ENCODE measurements at regions not wholly inside any gene's neighbourhood (a gene's known extent, or its start where the extent isn't known, plus 50 kb on each side); places are given as distances from the start of the nearest gene placed in this dataset.

DNA sequence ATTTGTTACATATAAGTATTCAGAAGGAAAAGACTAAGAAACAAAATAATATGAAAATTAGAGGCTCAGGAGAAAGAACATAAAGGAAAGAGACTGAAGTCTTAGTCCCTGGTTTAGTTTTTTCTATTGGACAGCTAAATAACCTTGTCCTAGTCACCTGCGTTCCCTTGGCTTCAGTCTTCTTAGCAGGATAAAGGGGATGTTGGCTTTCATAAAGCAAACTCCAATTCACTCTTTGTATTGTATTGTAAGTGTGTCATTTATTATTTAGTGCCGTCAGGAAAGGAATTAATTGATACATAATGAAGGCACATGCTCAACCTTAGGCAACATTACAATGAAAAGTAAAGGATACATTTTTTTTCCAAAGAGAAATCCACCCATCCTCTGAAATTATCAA is 190.3 kb upstream of the PPFIA2 start (continued):
- TF ChIP-seq ZFP36 (IDR thresholded peaks at IDR 0.05; ENCODE audit: low read depth, low read length, partially characterized antibody) = no peak
- TF ChIP-seq CBX2 (IDR thresholded peaks at IDR 0.05; ENCODE audit: insufficient read depth, low read length, poor library complexity, severe bottlenecking) = no peak
- TF ChIP-seq SRSF1 (IDR thresholded peaks at IDR 0.05; ENCODE audit: low read depth, low read length) = no peak
- no peak for TF ChIP-seq ZNF282 (CRISPR knock-in tag; IDR thresholded peaks at IDR 0.05)
- TF ChIP-seq, protein P1, sequence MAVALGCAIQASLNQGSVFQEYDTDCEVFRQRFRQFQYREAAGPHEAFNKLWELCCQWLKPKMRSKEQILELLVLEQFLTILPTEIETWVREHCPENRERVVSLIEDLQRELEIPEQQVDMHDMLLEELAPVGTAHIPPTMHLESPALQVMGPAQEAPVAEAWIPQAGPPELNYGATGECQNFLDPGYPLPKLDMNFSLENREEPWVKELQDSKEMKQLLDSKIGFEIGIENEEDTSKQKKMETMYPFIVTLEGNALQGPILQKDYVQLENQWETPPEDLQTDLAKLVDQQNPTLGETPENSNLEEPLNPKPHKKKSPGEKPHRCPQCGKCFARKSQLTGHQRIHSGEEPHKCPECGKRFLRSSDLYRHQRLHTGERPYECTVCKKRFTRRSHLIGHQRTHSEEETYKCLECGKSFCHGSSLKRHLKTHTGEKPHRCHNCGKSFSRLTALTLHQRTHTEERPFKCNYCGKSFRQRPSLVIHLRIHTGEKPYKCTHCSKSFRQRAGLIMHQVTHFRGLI (CRISPR knock-in tag; IDR thresholded peaks at IDR 0.05) = no peak
- TF ChIP-seq NR3C1 (CRISPR knock-in tag; IDR thresholded peaks at IDR 0.05) = no peak
- TF ChIP-seq NFRKB (IDR thresholded peaks at IDR 0.05; ENCODE audit: low read depth) = no peak
- TF ChIP-seq TAF15 (IDR thresholded peaks at IDR 0.05; ENCODE audit: low read depth, low read length) = no peak

DNA sequence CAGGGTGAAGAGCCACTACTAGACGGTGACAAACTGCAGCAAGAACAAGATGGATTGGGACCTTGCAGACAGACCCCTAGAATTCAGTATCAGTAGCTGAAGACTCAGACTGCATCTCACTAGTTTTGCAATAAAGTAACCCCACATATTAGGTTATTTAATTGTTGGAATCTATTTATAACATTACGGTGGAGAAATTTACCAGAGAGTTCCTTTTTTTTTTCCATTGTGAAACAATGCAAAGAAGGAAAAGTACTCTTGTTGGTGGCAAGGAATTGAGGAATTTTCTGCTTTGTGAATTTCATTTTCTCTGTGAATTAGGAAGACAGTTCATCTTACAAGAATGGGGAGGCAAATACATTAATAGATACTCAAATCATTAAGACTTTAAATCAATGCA is 185.7 kb upstream of the PPFIA2 start:
- no TSS peak for BruUV-seq (replicated peaks)
- intact Hi-C loops (cut with micrococcal nuclease) = no loop called here
- 0% methylated on average over 2 of the region's 2 CpGs for whole genome bisulfite sequencing (ENCODE audit: insufficient coverage, low coverage, missing lambda C conversion rate)

More for the DNA sequence above, 185.7 kb upstream of the PPFIA2 start:
- Histone ChIP-seq H4K20me1 (replicated peaks; ENCODE audit: control insufficient read depth, insufficient read depth, low read length) (no peaks in the 10 kb centered on the region), H2AFZ (ENCODE audit: low read depth, low read length) (no peak overlapping the region), H3K9me3 (replicated peaks; ENCODE audit: control insufficient read depth, insufficient read depth, low read depth, low read length) (no peaks in the 10 kb centered on the region), H3K36me3 (ENCODE audit: control insufficient read depth, insufficient read depth, low read length) (no peaks in the 10 kb centered on the region), H3K9ac (ENCODE audit: insufficient read depth in 1 of 2, low read depth in 2 of 2, low read length in 2 of 2) (no peak overlapping the region), H3K4me2 (ENCODE audit: insufficient read depth, low read length) (no peak overlapping the region), H3K27ac (ENCODE audit: extremely low read depth, low read depth, low read length) (no peak overlapping the region), H3K79me2 (ENCODE audit: control insufficient read depth, insufficient read depth, low read length) (no peaks in the 10 kb centered on the region), H3K4me3 (no peak overlapping the region), H3K27me3 (ENCODE audit: control insufficient read depth in 2 of 2, insufficient read depth in 2 of 2, low read length in 2 of 2) (no peaks in the 10 kb centered on the region), H3K4me1 (replicated peaks in 1 of 2; ENCODE audit: control insufficient read depth in 2 of 2, insufficient read depth in 2 of 2, low read length in 2 of 2) (no peaks in the 10 kb centered on the region), H3K9me1 (ENCODE audit: control insufficient read depth, insufficient read depth, low read length) (no peaks in the 10 kb centered on the region)
- DNase-seq (ENCODE audit: extremely low read depth in 1 of 4, low spot score in 3 of 4) (no peak), FAIRE-seq (no peak), ATAC-seq (no peak)
- in situ Hi-C loops (cut with MboI) = no loop called here
- POLR2A ChIA-PET = no interaction called here
- CTCF ChIA-PET (ENCODE audit: low intra/inter-chr PET ratio) = no interaction called here
- TF ChIP-seq GATAD2B (IDR thresholded peaks at IDR 0.05; ENCODE audit: borderline replicate concordance) = no peak
- no peak for TF ChIP-seq PHF21A (IDR thresholded peaks at IDR 0.05; ENCODE audit: borderline replicate concordance, low read depth)
- TF ChIP-seq, protein P2, sequence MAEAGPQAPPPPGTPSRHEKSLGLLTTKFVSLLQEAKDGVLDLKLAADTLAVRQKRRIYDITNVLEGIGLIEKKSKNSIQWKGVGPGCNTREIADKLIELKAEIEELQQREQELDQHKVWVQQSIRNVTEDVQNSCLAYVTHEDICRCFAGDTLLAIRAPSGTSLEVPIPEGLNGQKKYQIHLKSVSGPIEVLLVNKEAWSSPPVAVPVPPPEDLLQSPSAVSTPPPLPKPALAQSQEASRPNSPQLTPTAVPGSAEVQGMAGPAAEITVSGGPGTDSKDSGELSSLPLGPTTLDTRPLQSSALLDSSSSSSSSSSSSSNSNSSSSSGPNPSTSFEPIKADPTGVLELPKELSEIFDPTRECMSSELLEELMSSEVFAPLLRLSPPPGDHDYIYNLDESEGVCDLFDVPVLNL (CRISPR knock-in tag; IDR thresholded peaks at IDR 0.05; ENCODE audit: low read depth) = no peak
- no peak for TF ChIP-seq KDM1A (IDR thresholded peaks at IDR 0.05)
- TF ChIP-seq, protein P3, sequence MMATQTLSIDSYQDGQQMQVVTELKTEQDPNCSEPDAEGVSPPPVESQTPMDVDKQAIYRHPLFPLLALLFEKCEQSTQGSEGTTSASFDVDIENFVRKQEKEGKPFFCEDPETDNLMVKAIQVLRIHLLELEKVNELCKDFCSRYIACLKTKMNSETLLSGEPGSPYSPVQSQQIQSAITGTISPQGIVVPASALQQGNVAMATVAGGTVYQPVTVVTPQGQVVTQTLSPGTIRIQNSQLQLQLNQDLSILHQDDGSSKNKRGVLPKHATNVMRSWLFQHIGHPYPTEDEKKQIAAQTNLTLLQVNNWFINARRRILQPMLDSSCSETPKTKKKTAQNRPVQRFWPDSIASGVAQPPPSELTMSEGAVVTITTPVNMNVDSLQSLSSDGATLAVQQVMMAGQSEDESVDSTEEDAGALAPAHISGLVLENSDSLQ (IDR thresholded peaks at IDR 0.05) = no peak
- TF ChIP-seq NRF1 (conservative IDR thresholded peaks at IDR 0.05 in 1 of 2, IDR thresholded peaks at IDR 0.05 in 1 of 2) = no peak
- TF ChIP-seq, protein P4, sequence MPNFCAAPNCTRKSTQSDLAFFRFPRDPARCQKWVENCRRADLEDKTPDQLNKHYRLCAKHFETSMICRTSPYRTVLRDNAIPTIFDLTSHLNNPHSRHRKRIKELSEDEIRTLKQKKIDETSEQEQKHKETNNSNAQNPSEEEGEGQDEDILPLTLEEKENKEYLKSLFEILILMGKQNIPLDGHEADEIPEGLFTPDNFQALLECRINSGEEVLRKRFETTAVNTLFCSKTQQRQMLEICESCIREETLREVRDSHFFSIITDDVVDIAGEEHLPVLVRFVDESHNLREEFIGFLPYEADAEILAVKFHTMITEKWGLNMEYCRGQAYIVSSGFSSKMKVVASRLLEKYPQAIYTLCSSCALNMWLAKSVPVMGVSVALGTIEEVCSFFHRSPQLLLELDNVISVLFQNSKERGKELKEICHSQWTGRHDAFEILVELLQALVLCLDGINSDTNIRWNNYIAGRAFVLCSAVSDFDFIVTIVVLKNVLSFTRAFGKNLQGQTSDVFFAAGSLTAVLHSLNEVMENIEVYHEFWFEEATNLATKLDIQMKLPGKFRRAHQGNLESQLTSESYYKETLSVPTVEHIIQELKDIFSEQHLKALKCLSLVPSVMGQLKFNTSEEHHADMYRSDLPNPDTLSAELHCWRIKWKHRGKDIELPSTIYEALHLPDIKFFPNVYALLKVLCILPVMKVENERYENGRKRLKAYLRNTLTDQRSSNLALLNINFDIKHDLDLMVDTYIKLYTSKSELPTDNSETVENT (CRISPR knock-in tag; IDR thresholded peaks at IDR 0.05) = no peak

All from K562 (cell line).